ENCODE measurements at regions not wholly inside any gene's neighbourhood (a gene's known extent, or its start where the extent isn't known, plus 50 kb on each side); places are given as distances from the start of the nearest gene placed in this dataset.

- no peak for DNase-seq
- Histone ChIP-seq H3K4me3 (ENCODE audit: low read depth, low read length) (no peak overlapping the region), H3K27me3 (replicated peaks) (no peaks in the 10 kb centered on the region), H3K27ac (no peak overlapping the region), H3K36me3 (replicated peaks) (no peaks in the 10 kb centered on the region)
- TF ChIP-seq, protein P1, sequence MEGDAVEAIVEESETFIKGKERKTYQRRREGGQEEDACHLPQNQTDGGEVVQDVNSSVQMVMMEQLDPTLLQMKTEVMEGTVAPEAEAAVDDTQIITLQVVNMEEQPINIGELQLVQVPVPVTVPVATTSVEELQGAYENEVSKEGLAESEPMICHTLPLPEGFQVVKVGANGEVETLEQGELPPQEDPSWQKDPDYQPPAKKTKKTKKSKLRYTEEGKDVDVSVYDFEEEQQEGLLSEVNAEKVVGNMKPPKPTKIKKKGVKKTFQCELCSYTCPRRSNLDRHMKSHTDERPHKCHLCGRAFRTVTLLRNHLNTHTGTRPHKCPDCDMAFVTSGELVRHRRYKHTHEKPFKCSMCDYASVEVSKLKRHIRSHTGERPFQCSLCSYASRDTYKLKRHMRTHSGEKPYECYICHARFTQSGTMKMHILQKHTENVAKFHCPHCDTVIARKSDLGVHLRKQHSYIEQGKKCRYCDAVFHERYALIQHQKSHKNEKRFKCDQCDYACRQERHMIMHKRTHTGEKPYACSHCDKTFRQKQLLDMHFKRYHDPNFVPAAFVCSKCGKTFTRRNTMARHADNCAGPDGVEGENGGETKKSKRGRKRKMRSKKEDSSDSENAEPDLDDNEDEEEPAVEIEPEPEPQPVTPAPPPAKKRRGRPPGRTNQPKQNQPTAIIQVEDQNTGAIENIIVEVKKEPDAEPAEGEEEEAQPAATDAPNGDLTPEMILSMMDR (IDR thresholded peaks at IDR 0.05; ENCODE audit: low read depth, low read length, missing control alignments): no peak
- in situ Hi-C loops (cut with HindIII; ENCODE audit: low pct_ligation_motif_present, low sequenced_read_pairs): no loop called here
Measured at GRCh38 chr1:219387211-219387610, 213.5 kb downstream of the LYPLAL1 start.

DNA sequence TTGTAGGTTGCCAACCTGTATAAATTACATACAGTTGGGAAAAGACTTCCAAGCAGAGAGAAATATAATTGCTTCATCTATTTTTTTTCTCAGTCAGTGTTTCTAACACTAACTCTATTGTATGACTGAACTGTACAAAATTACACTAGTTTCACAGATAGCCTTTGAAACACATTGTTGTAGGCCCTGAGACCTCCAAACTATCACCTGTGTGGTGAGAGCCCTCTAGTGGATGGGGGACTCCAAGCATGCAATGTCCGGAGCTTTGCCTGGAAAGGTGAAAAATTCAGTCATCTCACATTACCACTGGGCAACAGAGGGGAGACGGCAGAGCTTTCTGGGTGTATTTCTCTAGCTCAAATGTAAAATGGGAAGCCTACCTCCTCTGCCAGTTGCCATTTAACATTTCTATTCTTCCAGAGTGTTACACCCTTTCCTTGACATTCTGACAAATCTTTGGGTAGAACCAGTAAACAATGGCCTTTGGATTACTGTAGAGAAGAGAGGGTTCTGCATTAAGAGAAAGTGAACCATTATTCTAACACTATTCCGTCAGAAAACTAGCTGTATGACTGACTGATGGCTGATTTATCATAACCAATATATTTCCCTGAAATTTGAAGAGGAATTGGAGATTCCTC is 212.2 kb downstream of the LYPLAL1 start:
- no peaks in the 10 kb centered on the region for H3K36me3 ChIP-seq (replicated peaks)
- DNase-seq: peak; percentile 70
- H3K27me3 ChIP-seq (replicated peaks): no peaks in the 10 kb centered on the region
- H3K27ac ChIP-seq: no peak overlapping the region
- no peak overlapping the region for H3K4me3 ChIP-seq (ENCODE audit: low read depth, low read length)
- TF ChIP-seq, protein P1 (IDR thresholded peaks at IDR 0.05; ENCODE audit: low read depth, low read length, missing control alignments): peak; percentile 93
- in situ Hi-C loops (cut with HindIII; ENCODE audit: low pct_ligation_motif_present, low sequenced_read_pairs): no loop called here

- H3K27me3 ChIP-seq (replicated peaks): no peaks in the 10 kb centered on the region
- no peaks in the 10 kb centered on the region for H3K36me3 ChIP-seq (replicated peaks)
- in situ Hi-C loops (cut with HindIII; ENCODE audit: low pct_ligation_motif_present, low sequenced_read_pairs): no loop called here
- no peak for DNase-seq
- TF ChIP-seq, protein P1 (IDR thresholded peaks at IDR 0.05; ENCODE audit: low read depth, low read length, missing control alignments): no peak
- no peak overlapping the region for H3K4me3 ChIP-seq (ENCODE audit: low read depth, low read length)
- H3K27ac ChIP-seq: no peak overlapping the region
Measured at GRCh38 chr1:219383281-219383680, 209.6 kb downstream of the LYPLAL1 start.

DNA sequence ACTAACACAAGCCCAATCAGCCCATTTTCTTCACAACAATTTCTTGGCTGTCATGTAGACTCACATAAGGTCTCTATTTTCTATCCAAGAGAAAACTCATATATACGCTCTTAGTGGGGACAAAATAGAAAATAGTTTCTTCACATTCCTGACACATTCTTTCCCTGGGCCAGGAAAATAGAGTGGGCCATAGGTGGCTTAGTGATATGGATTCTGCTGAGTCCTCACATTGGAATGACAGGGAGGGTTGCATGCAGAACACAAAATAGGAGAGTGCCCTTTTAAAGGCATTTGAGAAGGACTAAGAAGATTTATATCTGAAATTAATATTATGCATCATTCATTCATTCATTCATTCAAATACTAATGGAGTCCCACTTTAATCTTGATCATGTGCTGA is 207.7 kb downstream of the LYPLAL1 start:
- Histone ChIP-seq H3K4me3 (ENCODE audit: low read depth, low read length) (no peak overlapping the region), H3K27ac (no peak overlapping the region), H3K27me3 (replicated peaks) (no peaks in the 10 kb centered on the region), H3K36me3 (replicated peaks) (no peaks in the 10 kb centered on the region)
- in situ Hi-C loops (cut with HindIII; ENCODE audit: low pct_ligation_motif_present, low sequenced_read_pairs): no loop called here
- TF ChIP-seq, protein P1 (IDR thresholded peaks at IDR 0.05; ENCODE audit: low read depth, low read length, missing control alignments): no peak
- no peak for DNase-seq

GRCh38 chr1:219380463-219380862 is 206.8 kb downstream of the LYPLAL1 start:
- no peak overlapping the region for H3K4me3 ChIP-seq (ENCODE audit: low read depth, low read length)
- TF ChIP-seq, protein P1 (IDR thresholded peaks at IDR 0.05; ENCODE audit: low read depth, low read length, missing control alignments): no peak

GRCh38 chr1:219379691-219380090 is 206.0 kb downstream of the LYPLAL1 start:
- TF ChIP-seq, protein P1 (IDR thresholded peaks at IDR 0.05; ENCODE audit: low read depth, low read length, missing control alignments): no peak
- no peak overlapping the region for H3K4me3 ChIP-seq (ENCODE audit: low read depth, low read length)

More at GRCh38 chr1:219380463-219380862, 206.8 kb downstream of the LYPLAL1 start:
- Histone ChIP-seq H3K27ac (no peak overlapping the region), H3K27me3 (replicated peaks) (no peaks in the 10 kb centered on the region), H3K36me3 (replicated peaks) (no peaks in the 10 kb centered on the region)
- no peak for DNase-seq
- in situ Hi-C loops (cut with HindIII; ENCODE audit: low pct_ligation_motif_present, low sequenced_read_pairs): no loop called here

More at GRCh38 chr1:219379691-219380090, 206.0 kb downstream of the LYPLAL1 start:
- H3K36me3 ChIP-seq (replicated peaks): no peaks in the 10 kb centered on the region
- H3K27ac ChIP-seq: no peak overlapping the region
- H3K27me3 ChIP-seq (replicated peaks): no peaks in the 10 kb centered on the region
- in situ Hi-C loops (cut with HindIII; ENCODE audit: low pct_ligation_motif_present, low sequenced_read_pairs): no loop called here
- DNase-seq: no peak
